Endothelial cell of umbilical vein (primary cell): ENCODE measurements at regions not wholly inside any gene's neighbourhood (a gene's known extent, or its start where the extent isn't known, plus 50 kb on each side); places are given as distances from the start of the nearest gene placed in this dataset.

Experiments used
- EZH2 ChIP-seq: IDR thresholded peaks from 2 replicates; pipeline ENCODE4 v1.6.1; 2012; ENCODE audit warnings: borderline replicate concordance, low read depth, mild to moderate bottlenecking, moderate library complexity, low read length, inconsistent platforms; ENCODE audit not compliant: severe bottlenecking
- MYC ChIP-seq: IDR thresholded peaks from one replicate; pipeline ENCODE4 v1.6.1; 2011; ENCODE audit warnings: mild to moderate bottlenecking, low read depth, low read length
- POLR2A ChIP-seq: IDR thresholded peaks from 2 replicates; pipeline ENCODE4 v1.6.1; 2012; ENCODE audit warnings: low read depth, mild to moderate bottlenecking, control low read depth, low read length
- POLR2AphosphoS5 ChIP-seq: IDR thresholded peaks from 2 replicates; pipeline ENCODE4 v1.6.1; 2012; ENCODE audit warnings: low read depth, mild to moderate bottlenecking, control low read depth, low read length, moderate library complexity; ENCODE audit not compliant: insufficient read depth
- TF ChIP-seq, protein P1 (sequence below), 2 donors: IDR thresholded peaks; 1 replicate in 1 of 2; 2 replicates in 1 of 2; pipeline ENCODE4 v1.5.1; 2011; ENCODE audit warnings: low read length in 2 of 2, mild to moderate bottlenecking in 2 of 2, moderate library complexity in 2 of 2, control low read depth in 1 of 2, inconsistent platforms in 1 of 2, low read depth in 1 of 2; ENCODE audit not compliant: insufficient read depth in 1 of 2; ENCODE audit errors: extremely low read depth in 1 of 2
- TF ChIP-seq, protein P2 (sequence below): IDR thresholded peaks from 2 replicates; pipeline ENCODE4 v1.6.1; 2011; ENCODE audit not compliant: insufficient read depth, insufficient read length

DNA sequence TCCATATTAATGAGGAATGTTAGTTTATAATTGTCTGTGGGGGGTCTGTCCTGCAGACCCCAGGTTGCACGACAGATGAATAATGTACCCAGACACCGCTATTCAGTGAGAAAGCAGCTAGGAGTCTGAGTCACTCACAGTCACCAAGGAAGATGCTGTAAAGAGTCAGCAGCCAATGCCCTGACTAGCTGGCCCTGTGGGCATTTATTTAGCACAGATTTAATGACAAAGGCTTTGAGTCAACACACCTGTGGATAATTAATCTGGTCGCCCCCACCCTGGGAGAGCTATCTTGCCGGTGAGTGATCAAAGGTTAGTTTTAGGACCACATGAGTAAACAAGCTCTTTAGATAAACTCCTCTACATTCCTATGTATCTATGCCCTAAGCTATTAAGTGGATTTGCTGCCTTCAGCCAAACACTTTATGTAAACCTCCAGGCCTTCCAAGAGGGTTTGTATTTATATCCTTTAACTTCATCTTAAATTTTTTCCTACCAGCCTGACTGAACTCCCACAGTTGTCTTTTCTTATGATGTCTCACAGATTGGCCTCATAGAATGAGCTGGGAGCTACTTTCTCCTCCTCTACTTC, 180.0 kb upstream of the ADCY1 start:
- TF ChIP-seq, protein P1, sequence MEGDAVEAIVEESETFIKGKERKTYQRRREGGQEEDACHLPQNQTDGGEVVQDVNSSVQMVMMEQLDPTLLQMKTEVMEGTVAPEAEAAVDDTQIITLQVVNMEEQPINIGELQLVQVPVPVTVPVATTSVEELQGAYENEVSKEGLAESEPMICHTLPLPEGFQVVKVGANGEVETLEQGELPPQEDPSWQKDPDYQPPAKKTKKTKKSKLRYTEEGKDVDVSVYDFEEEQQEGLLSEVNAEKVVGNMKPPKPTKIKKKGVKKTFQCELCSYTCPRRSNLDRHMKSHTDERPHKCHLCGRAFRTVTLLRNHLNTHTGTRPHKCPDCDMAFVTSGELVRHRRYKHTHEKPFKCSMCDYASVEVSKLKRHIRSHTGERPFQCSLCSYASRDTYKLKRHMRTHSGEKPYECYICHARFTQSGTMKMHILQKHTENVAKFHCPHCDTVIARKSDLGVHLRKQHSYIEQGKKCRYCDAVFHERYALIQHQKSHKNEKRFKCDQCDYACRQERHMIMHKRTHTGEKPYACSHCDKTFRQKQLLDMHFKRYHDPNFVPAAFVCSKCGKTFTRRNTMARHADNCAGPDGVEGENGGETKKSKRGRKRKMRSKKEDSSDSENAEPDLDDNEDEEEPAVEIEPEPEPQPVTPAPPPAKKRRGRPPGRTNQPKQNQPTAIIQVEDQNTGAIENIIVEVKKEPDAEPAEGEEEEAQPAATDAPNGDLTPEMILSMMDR (IDR thresholded peaks at IDR 0.05; ENCODE audit: extremely low read depth in 1 of 2, insufficient read depth in 1 of 2, low read depth in 1 of 2, low read length in 2 of 2) = no peak
- TF ChIP-seq POLR2A (no peak), EZH2 (no peak), POLR2AphosphoS5 (no peak), MYC (no peak)
- TF ChIP-seq, protein P2, sequence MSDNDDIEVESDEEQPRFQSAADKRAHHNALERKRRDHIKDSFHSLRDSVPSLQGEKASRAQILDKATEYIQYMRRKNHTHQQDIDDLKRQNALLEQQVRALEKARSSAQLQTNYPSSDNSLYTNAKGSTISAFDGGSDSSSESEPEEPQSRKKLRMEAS = no peak
